DND-41 (cell line): ENCODE measurements at regions not wholly inside any gene's neighbourhood (a gene's known extent, or its start where the extent isn't known, plus 50 kb on each side); places are given as distances from the start of the nearest gene placed in this dataset.

ENCODE experiments used
- ATAC-seq: fragments of 200-7000 bp; cut with Tn5 transposase; 3 replicates; pipeline ENCODE4 v1.9.1; 2021; ENCODE audit warnings: low read depth; ENCODE audit not compliant: insufficient read depth
- DNase-seq: peaks from one replicate; pipeline ENCODE4 v3.0.0-alpha.2; 2020
- H2AFZ ChIP-seq: 2 replicates; pipeline ENCODE4 v1.6.0; 2012; ENCODE audit warnings: low read depth, low read length
- H3K27ac ChIP-seq: 2 replicates; pipeline ENCODE4 v1.5.1; 2012; ENCODE audit warnings: low read length, inconsistent platforms
- H3K27me3 ChIP-seq: fragments of 200-600 bp; sonication (generic); 2 replicates; pipeline ENCODE4 v1.6.0; 2012; ENCODE audit warnings: low read length, mild to moderate bottlenecking, inconsistent platforms; ENCODE audit not compliant: insufficient read depth, poor library complexity
- H3K36me3 ChIP-seq: 2 replicates; pipeline ENCODE4 v1.5.1; 2012; ENCODE audit warnings: low read length, inconsistent platforms; ENCODE audit not compliant: insufficient read depth
- H3K4me1 ChIP-seq: 2 replicates; pipeline ENCODE4 v1.5.1; 2012; ENCODE audit warnings: mild to moderate bottlenecking, low read length; ENCODE audit not compliant: insufficient read depth
- H3K4me2 ChIP-seq: 2 replicates; pipeline ENCODE4 v1.6.0; 2012; ENCODE audit warnings: mild to moderate bottlenecking, moderate library complexity, low read length, inconsistent platforms; ENCODE audit not compliant: insufficient read depth
- H3K4me3 ChIP-seq, 2 experiments: fragments of 200-600 bp in 1 of 2; shearing (Covaris generic) in 1 of 2; 2 replicates each; pipeline ENCODE4 v1.5.1; 2012 to 2016; ENCODE audit warnings: inconsistent platforms in 2 of 2, low read length in 2 of 2, mild to moderate bottlenecking in 2 of 2, low read depth in 1 of 2, moderate library complexity in 1 of 2
- H3K79me2 ChIP-seq: 2 replicates; pipeline ENCODE4 v1.6.0; 2012; ENCODE audit warnings: low read length, inconsistent platforms; ENCODE audit not compliant: insufficient read depth
- H3K9ac ChIP-seq: 2 replicates; pipeline ENCODE4 v1.6.0; 2012; ENCODE audit warnings: low read depth, mild to moderate bottlenecking, inconsistent platforms, low read length, moderate library complexity
- H3K9me3 ChIP-seq: 2 replicates; pipeline ENCODE4 v1.5.1; 2012; ENCODE audit warnings: low read length, moderate library complexity, mild to moderate bottlenecking, inconsistent platforms; ENCODE audit not compliant: insufficient read depth, severe bottlenecking
- H4K20me1 ChIP-seq: 2 replicates; pipeline ENCODE4 v1.6.0; 2012; ENCODE audit warnings: low read length; ENCODE audit not compliant: insufficient read depth
- EZH2 ChIP-seq: IDR thresholded peaks from 3 replicates; pipeline ENCODE4 v1.6.1; 2012; ENCODE audit warnings: borderline replicate concordance, low read depth, mild to moderate bottlenecking, moderate library complexity, low read length, inconsistent platforms; ENCODE audit not compliant: severe bottlenecking
- TF ChIP-seq, protein P1 (sequence below): IDR thresholded peaks from 2 replicates; pipeline ENCODE4 v1.5.1; 2012; ENCODE audit warnings: borderline replicate concordance, low read length, moderate library complexity, mild to moderate bottlenecking; ENCODE audit not compliant: poor library complexity, severe bottlenecking; ENCODE audit errors: extremely low read depth

- TF ChIP-seq, protein P1, sequence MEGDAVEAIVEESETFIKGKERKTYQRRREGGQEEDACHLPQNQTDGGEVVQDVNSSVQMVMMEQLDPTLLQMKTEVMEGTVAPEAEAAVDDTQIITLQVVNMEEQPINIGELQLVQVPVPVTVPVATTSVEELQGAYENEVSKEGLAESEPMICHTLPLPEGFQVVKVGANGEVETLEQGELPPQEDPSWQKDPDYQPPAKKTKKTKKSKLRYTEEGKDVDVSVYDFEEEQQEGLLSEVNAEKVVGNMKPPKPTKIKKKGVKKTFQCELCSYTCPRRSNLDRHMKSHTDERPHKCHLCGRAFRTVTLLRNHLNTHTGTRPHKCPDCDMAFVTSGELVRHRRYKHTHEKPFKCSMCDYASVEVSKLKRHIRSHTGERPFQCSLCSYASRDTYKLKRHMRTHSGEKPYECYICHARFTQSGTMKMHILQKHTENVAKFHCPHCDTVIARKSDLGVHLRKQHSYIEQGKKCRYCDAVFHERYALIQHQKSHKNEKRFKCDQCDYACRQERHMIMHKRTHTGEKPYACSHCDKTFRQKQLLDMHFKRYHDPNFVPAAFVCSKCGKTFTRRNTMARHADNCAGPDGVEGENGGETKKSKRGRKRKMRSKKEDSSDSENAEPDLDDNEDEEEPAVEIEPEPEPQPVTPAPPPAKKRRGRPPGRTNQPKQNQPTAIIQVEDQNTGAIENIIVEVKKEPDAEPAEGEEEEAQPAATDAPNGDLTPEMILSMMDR = no peak
- TF ChIP-seq EZH2 = no peak
- Histone ChIP-seq H4K20me1 (no peaks in the 10 kb centered on the region), H3K9ac (no peak overlapping the region), H3K9me3 (no peaks in the 10 kb centered on the region), H3K27me3 (no peaks in the 10 kb centered on the region), H2AFZ (no peak overlapping the region), H3K36me3 (no peaks in the 10 kb centered on the region), H3K4me1 (no peaks in the 10 kb centered on the region), H3K4me3 (no peak overlapping the region), H3K4me2 (no peak overlapping the region), H3K79me2 (no peaks in the 10 kb centered on the region), H3K27ac (no peak overlapping the region)
- no peak for ATAC-seq
- no peak for DNase-seq
Observed at GRCh38 chr17:6347776-6348175, 87.1 kb downstream of the AIPL1 start.

DNA sequence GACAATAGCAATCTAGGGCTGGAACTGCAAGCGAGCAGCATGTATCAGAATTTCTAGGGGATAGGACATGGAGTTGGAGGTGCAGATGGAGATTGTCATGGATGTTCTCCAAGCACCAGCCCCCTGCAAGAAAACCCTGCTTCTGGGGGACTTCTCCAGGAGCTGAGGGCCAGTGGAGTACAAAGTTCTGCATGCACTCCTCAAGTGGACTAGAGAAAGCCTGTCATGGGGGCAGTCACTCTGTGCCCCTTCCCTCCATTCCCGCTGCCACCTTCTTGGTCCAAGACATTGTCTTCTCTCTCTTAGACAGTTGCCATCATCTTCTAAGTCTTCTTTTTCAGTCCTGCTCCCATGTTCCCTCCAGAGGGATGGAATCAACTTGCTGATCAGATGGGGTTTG is 87.9 kb downstream of the AIPL1 start:
- H2AFZ ChIP-seq = no peak overlapping the region
- no peak overlapping the region for H3K4me3 ChIP-seq
- no peaks in the 10 kb centered on the region for H3K27me3 ChIP-seq
- no peak overlapping the region for H3K27ac ChIP-seq
- H3K4me2 ChIP-seq = no peak overlapping the region
- ATAC-seq = no peak
- no peaks in the 10 kb centered on the region for H3K9me3 ChIP-seq
- no peaks in the 10 kb centered on the region for H3K79me2 ChIP-seq
- no peak overlapping the region for H3K9ac ChIP-seq
- no peaks in the 10 kb centered on the region for H3K4me1 ChIP-seq
- DNase-seq = no peak
- TF ChIP-seq EZH2 = no peak
- TF ChIP-seq, protein P1 = no peak
- no peaks in the 10 kb centered on the region for H3K36me3 ChIP-seq
- H4K20me1 ChIP-seq = no peaks in the 10 kb centered on the region

DNA sequence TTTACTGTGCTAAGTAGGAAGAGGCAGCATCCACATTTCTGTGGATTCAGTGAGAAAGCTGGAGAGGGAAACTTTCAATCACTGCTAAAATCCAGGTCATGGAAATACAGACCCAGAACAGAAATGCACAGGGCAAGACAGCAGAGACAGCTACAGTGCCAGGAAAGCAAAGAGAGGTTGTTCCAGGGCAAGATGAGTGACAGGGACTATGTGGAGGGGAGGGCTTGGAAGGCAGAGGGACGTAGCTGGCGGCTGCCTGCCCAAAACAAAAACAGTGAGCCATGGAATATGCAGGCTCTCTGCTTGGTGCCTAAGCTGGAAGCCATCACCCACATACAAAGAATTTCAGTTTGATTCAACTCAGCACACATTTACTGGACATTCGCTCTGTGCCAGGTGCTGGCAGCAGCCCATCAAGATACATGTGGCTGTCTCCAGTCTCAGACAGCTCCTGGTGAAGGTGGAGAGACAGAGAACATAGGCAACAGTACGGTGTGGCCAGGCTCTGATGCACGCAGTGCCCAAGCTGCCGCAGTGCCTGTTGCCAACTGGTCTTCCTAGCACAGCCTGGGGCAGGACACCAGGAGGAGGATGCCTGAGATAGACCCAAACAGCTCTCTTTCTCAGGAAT is 88.7 kb downstream of the AIPL1 start:
- Histone ChIP-seq H4K20me1 (no peaks in the 10 kb centered on the region), H3K9me3 (no peaks in the 10 kb centered on the region), H3K4me2 (no peak overlapping the region), H3K27me3 (no peaks in the 10 kb centered on the region), H3K4me1 (no peaks in the 10 kb centered on the region), H3K4me3 (no peak overlapping the region), H3K9ac (no peak overlapping the region), H3K36me3 (no peaks in the 10 kb centered on the region), H2AFZ (no peak overlapping the region), H3K79me2 (no peaks in the 10 kb centered on the region), H3K27ac (no peak overlapping the region)
- DNase-seq (no peak), ATAC-seq (no peak)
- no peak for TF ChIP-seq EZH2
- TF ChIP-seq, protein P1 = no peak
